Activated CD8-positive, alpha-beta memory T cell treated with anti-CD3 and anti-CD28 coated beads for 1 hour (primary cell): ENCODE measurements at regions not wholly inside any gene's neighbourhood (a gene's known extent, or its start where the extent isn't known, plus 50 kb on each side); places are given as distances from the start of the nearest gene placed in this dataset.

ENCODE experiments used
- DNase-seq, 2 donors: peaks; one replicate each; pipeline ENCODE4 v3.0.0-alpha.2; 2020; ENCODE audit warnings: low read depth in 1 of 2; ENCODE audit errors: extremely low read depth in 1 of 2

DNA sequence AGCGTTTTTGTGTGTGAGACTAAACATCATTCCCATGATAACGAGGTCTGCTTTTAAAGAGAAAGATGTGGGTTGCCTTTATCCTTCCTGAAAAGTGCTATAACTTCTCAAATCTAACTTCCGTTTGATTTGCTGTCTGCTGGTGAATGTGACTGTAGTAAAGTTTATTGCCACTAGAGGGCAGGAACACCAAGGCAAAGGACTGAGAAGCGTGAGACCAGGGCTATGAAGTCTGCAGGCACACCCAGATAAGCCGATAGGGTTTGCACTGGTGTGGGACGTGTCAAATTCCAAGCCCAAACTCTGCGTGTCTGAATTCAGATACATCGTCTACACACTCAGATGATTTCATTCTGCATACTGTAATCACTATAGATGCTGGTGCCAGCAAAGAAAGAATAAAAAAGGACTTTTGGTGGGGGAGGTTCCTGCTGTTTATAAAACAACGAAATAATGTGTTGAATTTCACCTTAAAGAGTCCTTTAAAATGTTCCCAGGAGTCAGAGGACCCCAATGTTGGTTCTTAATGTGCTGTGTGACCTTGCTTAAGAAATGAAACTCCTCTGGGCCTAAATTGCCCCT lies 87.2 kb downstream of the PTTG1 start:
- peak; percentile 8 to 22 for DNase-seq

DNA sequence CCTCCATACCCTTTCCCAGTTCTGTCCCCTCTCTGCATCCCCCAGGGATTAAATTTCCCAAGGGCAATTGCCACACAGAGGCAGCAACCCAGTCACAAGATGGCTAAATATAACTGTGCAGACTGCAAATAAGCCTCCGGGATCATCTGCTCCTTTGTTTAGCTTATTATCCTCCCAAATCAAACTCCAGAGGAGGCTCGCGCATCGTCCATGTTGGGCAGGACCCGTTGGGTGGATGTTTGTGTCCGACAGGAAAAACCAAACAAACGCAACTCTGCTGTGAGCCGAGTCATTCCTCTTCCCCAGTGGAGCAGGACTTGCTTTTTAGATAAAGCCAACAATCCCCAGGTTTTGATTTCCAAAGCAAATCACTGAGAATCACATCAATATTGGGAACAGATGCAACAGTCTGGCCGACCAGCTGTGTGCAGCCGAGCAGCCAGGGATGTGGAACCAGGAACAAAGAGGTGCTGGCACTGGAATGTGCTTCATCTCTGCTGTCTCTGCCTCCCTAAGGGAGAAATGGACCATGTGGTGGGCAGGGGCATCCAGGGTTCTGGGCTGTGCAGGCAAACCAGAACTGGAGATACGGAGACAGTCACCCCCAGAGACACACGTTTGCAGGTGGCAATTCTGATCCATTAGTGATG lies 89.8 kb downstream of the PTTG1 start:
- DNase-seq: no peak
